ENCODE measurements at regions not wholly inside any gene's neighbourhood (a gene's known extent, or its start where the extent isn't known, plus 50 kb on each side); places are given as distances from the start of the nearest gene placed in this dataset.

GRCh38 chr4:156439576-156440200, 486.0 kb upstream of the CTSO start (continued):
- TF ChIP-seq ZNF462 (CRISPR knock-in tag; IDR thresholded peaks at IDR 0.05): no peak
- TF ChIP-seq, protein P1, sequence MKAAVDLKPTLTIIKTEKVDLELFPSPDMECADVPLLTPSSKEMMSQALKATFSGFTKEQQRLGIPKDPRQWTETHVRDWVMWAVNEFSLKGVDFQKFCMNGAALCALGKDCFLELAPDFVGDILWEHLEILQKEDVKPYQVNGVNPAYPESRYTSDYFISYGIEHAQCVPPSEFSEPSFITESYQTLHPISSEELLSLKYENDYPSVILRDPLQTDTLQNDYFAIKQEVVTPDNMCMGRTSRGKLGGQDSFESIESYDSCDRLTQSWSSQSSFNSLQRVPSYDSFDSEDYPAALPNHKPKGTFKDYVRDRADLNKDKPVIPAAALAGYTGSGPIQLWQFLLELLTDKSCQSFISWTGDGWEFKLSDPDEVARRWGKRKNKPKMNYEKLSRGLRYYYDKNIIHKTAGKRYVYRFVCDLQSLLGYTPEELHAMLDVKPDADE (IDR thresholded peaks at IDR 0.05): no peak

GRCh38 chr4:156437666-156438065, 484.0 kb upstream of the CTSO start:
- Histone ChIP-seq H3K9me2 (ENCODE audit: insufficient read depth) (no peaks in the 10 kb centered on the region), H3K79me2 (replicated peaks; ENCODE audit: insufficient read depth) (no peaks in the 10 kb centered on the region), H3K36me3 (ENCODE audit: insufficient read depth) (no peaks in the 10 kb centered on the region), H3K4me1 (ENCODE audit: insufficient read depth) (peaks cover 14% of the 10 kb centered on the region), H2AFZ (0 out of 2 replicates have a peak overlapping the region, but pooled peaks have one; percentile 6), H3F3A (replicated peaks; ENCODE audit: low read depth) (no peaks in the 10 kb centered on the region), H3K27me3 (ENCODE audit: insufficient read depth) (no peaks in the 10 kb centered on the region), H3K4me2 (no peak overlapping the region), H3K27ac (ENCODE audit: low read depth) (no peak overlapping the region), H3K4me3 (no peak overlapping the region), H4K20me1 (replicated peaks; ENCODE audit: insufficient read depth) (no peaks in the 10 kb centered on the region)
- H3K9me3 Mint-ChIP-seq: no peaks in the 10 kb centered on the region
- H3K4me1 Mint-ChIP-seq: peaks cover 22% of the 10 kb centered on the region
- ATAC-seq (no peak), DNase-seq (ENCODE audit: low spot score) (no peak)
- H3K27ac Mint-ChIP-seq: no peak overlapping the region
- H3K27me3 Mint-ChIP-seq (ENCODE audit: insufficient read depth, low read depth, poor library complexity): no peaks in the 10 kb centered on the region
- H3K36me3 Mint-ChIP-seq (ENCODE audit: low read depth): no peaks in the 10 kb centered on the region
- H3K4me3 Mint-ChIP-seq: no peak overlapping the region
- TF ChIP-seq ZNF114 (CRISPR knock-in tag; IDR thresholded peaks at IDR 0.05): no peak

Measured in GM23338 (cell line).